ENCODE measurements at regions not wholly inside any gene's neighbourhood (a gene's known extent, or its start where the extent isn't known, plus 50 kb on each side); places are given as distances from the start of the nearest gene placed in this dataset.

DNA sequence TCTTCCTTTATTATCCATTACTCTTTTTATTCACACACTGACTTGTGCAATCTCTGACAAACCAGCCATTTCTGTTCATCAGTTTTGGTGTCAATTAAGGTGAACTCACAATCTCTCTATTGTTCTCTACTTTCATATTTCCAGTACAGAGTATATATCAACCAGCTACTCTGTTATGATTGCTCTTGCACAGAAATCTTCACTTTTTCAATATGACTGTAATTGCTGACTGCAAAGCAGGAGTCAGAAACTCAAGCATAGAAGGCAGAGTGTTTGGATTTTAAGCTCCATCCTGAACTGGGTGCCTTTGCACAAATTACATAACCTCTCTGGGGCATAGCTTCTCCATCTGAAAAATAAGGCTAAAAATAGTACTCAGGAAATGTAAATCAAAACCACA lies 1042.0 kb downstream of the GRM8 start:
- H3K27me3 Mint-ChIP-seq (ENCODE audit: low read depth, unreplicated experiment) = no peaks in the 10 kb centered on the region
- Histone ChIP-seq H3K79me2 (ENCODE audit: insufficient read depth, low read length) (no peaks in the 10 kb centered on the region), H4K20me1 (ENCODE audit: insufficient read depth, low read length) (no peaks in the 10 kb centered on the region), H2AFZ (ENCODE audit: low read depth, low read length) (no peak overlapping the region), H3K4me3 (ENCODE audit: insufficient read depth, low read depth, low read length) (no peak overlapping the region), H3K9me3 (ENCODE audit: insufficient read depth, low read depth, low read length) (no peaks in the 10 kb centered on the region), H3K27me3 (ENCODE audit: insufficient read depth, low read length) (no peaks in the 10 kb centered on the region), H3K9ac (ENCODE audit: low read length) (no peak overlapping the region), H3K4me2 (ENCODE audit: low read length) (no peak overlapping the region), H3K27ac (ENCODE audit: low read depth, low read length) (no peak overlapping the region), H3K36me3 (ENCODE audit: insufficient read depth, low read length) (no peaks in the 10 kb centered on the region), H3K4me1 (ENCODE audit: insufficient read depth, low read length) (peaks cover 3% of the 10 kb centered on the region)
- FAIRE-seq = no peak
- DNase-seq (ENCODE audit: low read depth) = no peak
- H3K4me3 Mint-ChIP-seq (ENCODE audit: unreplicated experiment) = no peak overlapping the region
- TF ChIP-seq EZH2 (IDR thresholded peaks at IDR 0.05; ENCODE audit: insufficient read depth, low read length) = no peak
- TF ChIP-seq, protein P1, sequence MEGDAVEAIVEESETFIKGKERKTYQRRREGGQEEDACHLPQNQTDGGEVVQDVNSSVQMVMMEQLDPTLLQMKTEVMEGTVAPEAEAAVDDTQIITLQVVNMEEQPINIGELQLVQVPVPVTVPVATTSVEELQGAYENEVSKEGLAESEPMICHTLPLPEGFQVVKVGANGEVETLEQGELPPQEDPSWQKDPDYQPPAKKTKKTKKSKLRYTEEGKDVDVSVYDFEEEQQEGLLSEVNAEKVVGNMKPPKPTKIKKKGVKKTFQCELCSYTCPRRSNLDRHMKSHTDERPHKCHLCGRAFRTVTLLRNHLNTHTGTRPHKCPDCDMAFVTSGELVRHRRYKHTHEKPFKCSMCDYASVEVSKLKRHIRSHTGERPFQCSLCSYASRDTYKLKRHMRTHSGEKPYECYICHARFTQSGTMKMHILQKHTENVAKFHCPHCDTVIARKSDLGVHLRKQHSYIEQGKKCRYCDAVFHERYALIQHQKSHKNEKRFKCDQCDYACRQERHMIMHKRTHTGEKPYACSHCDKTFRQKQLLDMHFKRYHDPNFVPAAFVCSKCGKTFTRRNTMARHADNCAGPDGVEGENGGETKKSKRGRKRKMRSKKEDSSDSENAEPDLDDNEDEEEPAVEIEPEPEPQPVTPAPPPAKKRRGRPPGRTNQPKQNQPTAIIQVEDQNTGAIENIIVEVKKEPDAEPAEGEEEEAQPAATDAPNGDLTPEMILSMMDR (IDR thresholded peaks at IDR 0.05; ENCODE audit: insufficient read depth, low read depth, low read length) = no peak
- H3K9me3 Mint-ChIP-seq (ENCODE audit: unreplicated experiment) = no peaks in the 10 kb centered on the region
- no peak overlapping the region for H3K27ac Mint-ChIP-seq (ENCODE audit: unreplicated experiment)
- no peaks in the 10 kb centered on the region for H3K36me3 Mint-ChIP-seq (ENCODE audit: low read depth, unreplicated experiment)
- peaks cover 9% of the 10 kb centered on the region for H3K4me1 Mint-ChIP-seq (ENCODE audit: low read depth, unreplicated experiment)

GRCh38 chr7:126203185-126203584 lies 1049.6 kb downstream of the GRM8 start:
- Mint-ChIP-seq H3K27ac (ENCODE audit: unreplicated experiment) (no peak overlapping the region), H3K27me3 (ENCODE audit: low read depth, unreplicated experiment) (no peaks in the 10 kb centered on the region), H3K4me1 (ENCODE audit: low read depth, unreplicated experiment) (no peaks in the 10 kb centered on the region), H3K36me3 (ENCODE audit: low read depth, unreplicated experiment) (no peaks in the 10 kb centered on the region), H3K9me3 (ENCODE audit: unreplicated experiment) (no peaks in the 10 kb centered on the region), H3K4me3 (ENCODE audit: unreplicated experiment) (no peak overlapping the region)
- no peak overlapping the region for H3K27ac ChIP-seq (ENCODE audit: low read depth, low read length)
- H3K4me1 ChIP-seq (ENCODE audit: insufficient read depth, low read length) = no peaks in the 10 kb centered on the region
- no peak overlapping the region for H3K9ac ChIP-seq (ENCODE audit: low read length)
- no peaks in the 10 kb centered on the region for H3K9me3 ChIP-seq (ENCODE audit: insufficient read depth, low read depth, low read length)
- no peak for DNase-seq (ENCODE audit: low read depth)
- no peak overlapping the region for H3K4me2 ChIP-seq (ENCODE audit: low read length)
- no peaks in the 10 kb centered on the region for H3K27me3 ChIP-seq (ENCODE audit: insufficient read depth, low read length)
- TF ChIP-seq, protein P1 (IDR thresholded peaks at IDR 0.05; ENCODE audit: insufficient read depth, low read depth, low read length) = no peak
- TF ChIP-seq EZH2 (IDR thresholded peaks at IDR 0.05; ENCODE audit: insufficient read depth, low read length) = no peak
- no peak for FAIRE-seq
- no peak overlapping the region for H3K4me3 ChIP-seq (ENCODE audit: insufficient read depth, low read depth, low read length)
- H3K36me3 ChIP-seq (ENCODE audit: insufficient read depth, low read length) = no peaks in the 10 kb centered on the region
- H2AFZ ChIP-seq (ENCODE audit: low read depth, low read length) = no peak overlapping the region
- no peaks in the 10 kb centered on the region for H4K20me1 ChIP-seq (ENCODE audit: insufficient read depth, low read length)
- no peaks in the 10 kb centered on the region for H3K79me2 ChIP-seq (ENCODE audit: insufficient read depth, low read length)

DNA sequence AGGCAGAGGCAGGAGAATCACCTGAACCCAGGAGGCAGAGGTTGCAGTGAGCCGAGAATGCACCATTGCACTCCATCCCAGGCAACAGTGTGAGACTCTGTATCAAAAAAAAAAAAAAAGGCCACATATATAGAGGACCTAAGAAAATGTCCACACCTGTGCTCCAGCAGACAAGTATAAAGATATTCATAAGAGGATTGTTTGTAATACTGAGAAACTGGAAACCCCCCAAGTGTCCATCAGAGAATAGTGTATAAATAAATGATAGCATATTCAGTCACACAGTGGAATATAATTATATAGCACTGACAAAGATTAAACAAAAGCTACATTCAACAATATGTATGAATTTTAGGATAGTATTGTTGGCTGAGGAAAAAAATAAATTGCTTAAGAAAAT lies 1050.6 kb downstream of the GRM8 start:
- FAIRE-seq = no peak
- DNase-seq (ENCODE audit: low read depth) = no peak

More for the DNA sequence above, 1050.6 kb downstream of the GRM8 start:
- H3K27ac Mint-ChIP-seq (ENCODE audit: unreplicated experiment) = no peak overlapping the region
- Histone ChIP-seq H3K79me2 (ENCODE audit: insufficient read depth, low read length) (no peaks in the 10 kb centered on the region), H3K27ac (ENCODE audit: low read depth, low read length) (no peak overlapping the region), H3K4me1 (ENCODE audit: insufficient read depth, low read length) (no peaks in the 10 kb centered on the region), H2AFZ (ENCODE audit: low read depth, low read length) (no peak overlapping the region), H3K4me3 (ENCODE audit: insufficient read depth, low read depth, low read length) (no peak overlapping the region), H4K20me1 (ENCODE audit: insufficient read depth, low read length) (no peaks in the 10 kb centered on the region), H3K9me3 (ENCODE audit: insufficient read depth, low read depth, low read length) (no peaks in the 10 kb centered on the region), H3K27me3 (ENCODE audit: insufficient read depth, low read length) (no peaks in the 10 kb centered on the region), H3K36me3 (ENCODE audit: insufficient read depth, low read length) (no peaks in the 10 kb centered on the region), H3K4me2 (ENCODE audit: low read length) (no peak overlapping the region), H3K9ac (ENCODE audit: low read length) (no peak overlapping the region)
- H3K4me3 Mint-ChIP-seq (ENCODE audit: unreplicated experiment) = no peak overlapping the region
- H3K9me3 Mint-ChIP-seq (ENCODE audit: unreplicated experiment) = no peaks in the 10 kb centered on the region
- H3K4me1 Mint-ChIP-seq (ENCODE audit: low read depth, unreplicated experiment) = no peaks in the 10 kb centered on the region
- no peak for TF ChIP-seq EZH2 (IDR thresholded peaks at IDR 0.05; ENCODE audit: insufficient read depth, low read length)
- TF ChIP-seq, protein P1 (IDR thresholded peaks at IDR 0.05; ENCODE audit: insufficient read depth, low read depth, low read length) = no peak
- no peaks in the 10 kb centered on the region for H3K36me3 Mint-ChIP-seq (ENCODE audit: low read depth, unreplicated experiment)
- H3K27me3 Mint-ChIP-seq (ENCODE audit: low read depth, unreplicated experiment) = no peaks in the 10 kb centered on the region

Measured in astrocyte (in vitro differentiated cells and primary cell).